SK-N-MC (cell line): ENCODE measurements at regions not wholly inside any gene's neighbourhood (a gene's known extent, or its start where the extent isn't known, plus 50 kb on each side); places are given as distances from the start of the nearest gene placed in this dataset.

Source experiments
- DNase-seq: peaks from one replicate; pipeline ENCODE4 v3.0.0-alpha.2; 2011; ENCODE audit warnings: low read depth, low spot score
- H3K27ac ChIP-seq: fragments of 200-600 bp; sonication (generic); 2 replicates; pipeline ENCODE4 v1.5.1; 2016; ENCODE audit warnings: mixed run types
- H3K36me3 ChIP-seq: fragments of 200-600 bp; sonication (generic); 2 replicates; pipeline ENCODE4 v1.6.1; 2017; ENCODE audit warnings: antibody characterized with exemption, low read length, mixed read lengths; ENCODE audit not compliant: insufficient read depth
- H3K4me3 ChIP-seq: fragments of 200-600 bp; sonication (generic); 2 replicates; pipeline ENCODE4 v1.5.1; 2016
- H3K9ac ChIP-seq: fragments of 200-600 bp; sonication (generic); 2 replicates; pipeline ENCODE4 v1.8.0; 2017; ENCODE audit warnings: mixed run types, mixed read lengths; ENCODE audit not compliant: insufficient read length
- H3K9me3 ChIP-seq: fragments of 200-600 bp; sonication (generic); 2 replicates; pipeline ENCODE4 v1.6.1; 2017; ENCODE audit warnings: low read depth, mild to moderate bottlenecking, antibody characterized with exemption, low read length, moderate library complexity, mixed read lengths
- EZH2 ChIP-seq: fragments of 200-600 bp; sonication (generic); IDR thresholded peaks from one replicate; pipeline ENCODE4 v1.6.1; 2017; ENCODE audit warnings: antibody characterized with exemption
- FOXP2 ChIP-seq: optimal IDR thresholded peaks from 2 replicates; pipeline ENCODE3; 2011; ENCODE audit warnings: mild to moderate bottlenecking, moderate library complexity; ENCODE audit not compliant: insufficient read depth; ENCODE audit errors: extremely low read length, control extremely low read depth
- POLR2AphosphoS5 ChIP-seq: IDR thresholded peaks from 2 replicates; pipeline ENCODE4 v1.6.1; 2012; ENCODE audit warnings: mild to moderate bottlenecking, low read depth, low read length, borderline replicate concordance

- Histone ChIP-seq H3K4me3 (no peak overlapping the region), H3K27ac (no peak overlapping the region)
Measured at GRCh38 chr9:4921449-4921848, 63.6 kb upstream of the JAK2 start.

DNA sequence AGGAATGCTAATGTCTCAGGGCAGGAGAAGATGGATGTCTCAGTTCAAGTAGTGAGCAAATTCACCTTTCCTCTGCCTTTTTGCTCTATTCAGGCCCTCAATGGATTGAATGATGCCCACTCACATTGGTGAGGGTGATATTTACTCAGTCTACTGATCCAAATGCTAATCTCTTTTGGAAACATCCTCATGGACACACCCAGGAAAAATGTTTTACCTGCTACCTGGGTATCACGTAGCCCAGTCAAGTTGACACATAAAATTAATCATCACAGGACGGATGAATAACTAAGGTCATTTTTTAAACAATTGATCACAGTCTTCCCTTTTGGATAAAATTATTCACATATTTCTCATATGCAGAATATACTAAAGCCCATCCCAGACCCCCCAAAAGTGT is 63.0 kb upstream of the JAK2 start:
- Histone ChIP-seq H3K36me3 (no peaks in the 10 kb centered on the region), H3K4me3 (no peak overlapping the region), H3K9me3 (no peaks in the 10 kb centered on the region), H3K27ac (no peak overlapping the region), H3K9ac (no peak overlapping the region)
- DNase-seq = no peak
- no peak for TF ChIP-seq FOXP2
- TF ChIP-seq POLR2AphosphoS5 = no peak
- TF ChIP-seq EZH2 = no peak

More at GRCh38 chr9:4921449-4921848, 63.6 kb upstream of the JAK2 start:
- Histone ChIP-seq H3K9me3 (no peaks in the 10 kb centered on the region), H3K9ac (no peak overlapping the region), H3K36me3 (no peaks in the 10 kb centered on the region)
- no peak for DNase-seq
- TF ChIP-seq EZH2 (no peak), FOXP2 (no peak), POLR2AphosphoS5 (no peak)

- Histone ChIP-seq H3K9ac (no peak overlapping the region), H3K4me3 (no peak overlapping the region), H3K36me3 (no peaks in the 10 kb centered on the region), H3K9me3 (no peaks in the 10 kb centered on the region), H3K27ac (no peak overlapping the region)
- TF ChIP-seq FOXP2 (no peak), EZH2 (no peak), POLR2AphosphoS5 (no peak)
- DNase-seq = no peak
Measured at GRCh38 chr9:4922730-4923129, 62.3 kb upstream of the JAK2 start.

DNA sequence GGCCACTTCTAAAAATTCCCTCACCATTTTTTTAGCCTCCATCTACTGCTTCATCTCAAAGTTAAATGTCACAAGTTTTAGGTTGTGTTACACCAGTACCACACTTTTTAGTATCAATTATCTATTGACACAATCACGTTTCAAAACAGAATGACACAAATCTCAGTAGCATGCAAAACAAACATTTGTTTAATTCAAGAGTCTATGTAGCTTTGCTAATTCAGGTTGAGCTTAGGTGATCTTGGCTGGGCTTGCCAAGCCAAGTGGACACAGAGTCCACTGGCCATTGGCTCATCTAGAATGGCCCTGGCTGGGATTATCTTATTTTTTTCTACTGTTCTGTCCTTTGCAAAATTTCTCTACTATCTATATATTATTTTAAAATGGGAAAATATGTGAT is 61.9 kb upstream of the JAK2 start:
- Histone ChIP-seq H3K9me3 (no peaks in the 10 kb centered on the region), H3K36me3 (no peaks in the 10 kb centered on the region), H3K4me3 (no peak overlapping the region), H3K27ac (no peak overlapping the region), H3K9ac (no peak overlapping the region)
- no peak for DNase-seq
- TF ChIP-seq POLR2AphosphoS5 (no peak), EZH2 (no peak), FOXP2 (no peak)

DNA sequence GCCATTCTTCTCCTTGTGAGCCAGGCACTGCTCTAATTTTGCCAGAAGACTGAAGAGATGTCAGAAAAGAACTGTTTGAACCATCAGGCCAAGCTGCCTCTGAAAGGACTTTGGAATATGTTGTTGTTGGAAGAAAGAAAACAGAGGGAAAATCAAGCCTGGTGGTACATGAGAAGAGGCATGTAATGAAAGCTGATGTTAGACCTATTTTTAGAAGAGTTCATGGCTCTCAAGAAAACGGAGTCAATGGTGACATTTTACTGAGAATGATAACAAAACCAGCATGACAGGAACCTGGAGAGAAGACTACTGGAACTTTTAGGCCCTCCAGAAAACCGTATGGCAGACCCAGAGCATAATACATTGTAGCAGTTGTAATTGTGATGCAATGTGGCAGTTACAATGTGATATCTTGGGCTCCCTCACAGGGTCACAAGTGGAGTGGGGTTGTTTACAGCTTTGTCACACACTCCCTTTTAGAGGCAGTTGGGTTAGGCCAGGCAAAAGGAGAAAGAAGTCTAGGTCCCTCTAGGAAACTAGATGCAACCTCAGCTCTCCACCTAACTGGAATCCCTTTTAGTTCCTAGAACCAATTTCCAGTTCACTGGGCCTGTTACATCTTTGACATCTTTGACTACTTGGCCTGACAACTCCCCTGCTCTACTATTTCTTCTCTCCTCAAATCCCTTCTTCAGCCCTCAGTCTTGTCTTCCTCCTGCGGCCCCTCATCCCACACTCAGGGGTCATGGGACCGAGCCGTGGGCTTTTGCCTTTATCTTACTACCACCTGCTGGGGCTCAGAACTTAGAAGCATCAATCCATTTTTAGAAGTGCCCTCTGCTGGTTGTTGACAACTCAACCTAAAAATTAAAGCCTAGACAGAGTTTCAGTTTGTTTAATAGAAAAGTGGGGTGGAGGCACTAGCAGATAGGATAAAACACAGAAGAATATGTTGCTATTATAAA is 61.2 kb upstream of the JAK2 start:
- Histone ChIP-seq H3K4me3 (no peak overlapping the region), H3K9me3 (no peaks in the 10 kb centered on the region), H3K9ac (no peak overlapping the region), H3K27ac (no peak overlapping the region), H3K36me3 (no peaks in the 10 kb centered on the region)
- DNase-seq = no peak
- TF ChIP-seq POLR2AphosphoS5 = no peak
- TF ChIP-seq EZH2 = no peak
- no peak for TF ChIP-seq FOXP2

DNA sequence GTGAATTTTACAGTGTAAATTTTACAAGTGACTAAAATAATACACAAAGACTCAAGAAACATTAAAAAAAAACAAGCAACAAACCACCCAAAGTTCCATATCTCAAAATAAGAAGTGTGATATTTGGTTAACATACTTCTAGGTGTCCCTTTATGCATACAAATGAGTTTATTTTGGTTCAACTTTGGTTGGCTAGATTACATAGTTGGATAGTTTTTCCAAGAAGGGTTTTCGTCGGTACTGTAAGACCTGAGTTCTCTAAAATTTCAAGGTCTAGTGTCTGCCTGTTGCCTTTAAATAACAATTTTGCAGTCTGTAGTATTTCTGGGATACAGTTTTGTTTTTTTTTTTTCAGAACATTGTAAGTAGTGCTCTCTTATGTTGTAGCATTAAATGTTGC is 58.8 kb upstream of the JAK2 start:
- no peak for DNase-seq

DNA sequence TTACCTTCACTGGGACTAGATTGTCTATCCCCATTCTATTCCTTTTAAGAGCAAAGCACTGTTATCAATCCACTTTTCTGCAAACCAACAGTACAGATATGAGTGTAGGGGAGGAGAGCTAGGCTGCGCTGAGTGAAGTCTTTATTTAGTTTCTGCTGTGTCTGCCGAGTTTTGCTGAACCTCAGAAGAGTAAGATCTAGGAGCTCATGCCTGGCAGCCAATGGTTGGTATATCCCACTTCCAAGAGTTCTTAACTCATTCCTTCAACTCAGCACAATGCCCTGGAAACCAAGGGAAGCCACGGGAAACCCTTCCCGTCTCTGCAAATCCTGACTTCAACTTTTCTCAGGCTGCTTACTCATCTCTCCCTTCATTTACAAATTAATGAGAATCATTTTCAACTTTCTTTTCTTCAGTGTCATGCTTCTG is 58.0 kb upstream of the JAK2 start:
- no peak for DNase-seq
- TF ChIP-seq POLR2AphosphoS5 = no peak
- Histone ChIP-seq H3K9ac (peak overlapping the region; percentile 2), H3K27ac (peak overlapping the region; percentile 67; the same call in 1 of the 2 replicates), H3K36me3 (no peaks in the 10 kb centered on the region), H3K4me3 (peak overlapping the region; percentile 49), H3K9me3 (no peaks in the 10 kb centered on the region)

More for the DNA sequence above, 58.8 kb upstream of the JAK2 start:
- H3K27ac ChIP-seq = no peak overlapping the region
- H3K9ac ChIP-seq = no peak overlapping the region
- TF ChIP-seq FOXP2 = no peak
- TF ChIP-seq EZH2 = no peak
- no peak for TF ChIP-seq POLR2AphosphoS5
- H3K4me3 ChIP-seq = no peak overlapping the region
- no peaks in the 10 kb centered on the region for H3K36me3 ChIP-seq
- no peaks in the 10 kb centered on the region for H3K9me3 ChIP-seq

- peak overlapping the region; percentile 49 for H3K4me3 ChIP-seq
- peak overlapping the region; percentile 67; the same call in 1 of the 2 replicates for H3K27ac ChIP-seq
- no peak for DNase-seq
- H3K9ac ChIP-seq = peak overlapping the region; percentile 2
- H3K36me3 ChIP-seq = no peaks in the 10 kb centered on the region
- H3K9me3 ChIP-seq = no peaks in the 10 kb centered on the region
- no peak for TF ChIP-seq EZH2
- no peak for TF ChIP-seq FOXP2
- no peak for TF ChIP-seq POLR2AphosphoS5
Measured at GRCh38 chr9:4927701-4928100, 57.4 kb upstream of the JAK2 start.
